ENCODE measurements at regions not wholly inside any gene's neighbourhood (a gene's known extent, or its start where the extent isn't known, plus 50 kb on each side); places are given as distances from the start of the nearest gene placed in this dataset.

- H3K4me3 ChIP-seq, result no peak overlapping the region
- H3K27ac ChIP-seq, result no peak overlapping the region
- DNase-seq (ENCODE audit: low spot score), result no peak
- TF ChIP-seq, protein P1, sequence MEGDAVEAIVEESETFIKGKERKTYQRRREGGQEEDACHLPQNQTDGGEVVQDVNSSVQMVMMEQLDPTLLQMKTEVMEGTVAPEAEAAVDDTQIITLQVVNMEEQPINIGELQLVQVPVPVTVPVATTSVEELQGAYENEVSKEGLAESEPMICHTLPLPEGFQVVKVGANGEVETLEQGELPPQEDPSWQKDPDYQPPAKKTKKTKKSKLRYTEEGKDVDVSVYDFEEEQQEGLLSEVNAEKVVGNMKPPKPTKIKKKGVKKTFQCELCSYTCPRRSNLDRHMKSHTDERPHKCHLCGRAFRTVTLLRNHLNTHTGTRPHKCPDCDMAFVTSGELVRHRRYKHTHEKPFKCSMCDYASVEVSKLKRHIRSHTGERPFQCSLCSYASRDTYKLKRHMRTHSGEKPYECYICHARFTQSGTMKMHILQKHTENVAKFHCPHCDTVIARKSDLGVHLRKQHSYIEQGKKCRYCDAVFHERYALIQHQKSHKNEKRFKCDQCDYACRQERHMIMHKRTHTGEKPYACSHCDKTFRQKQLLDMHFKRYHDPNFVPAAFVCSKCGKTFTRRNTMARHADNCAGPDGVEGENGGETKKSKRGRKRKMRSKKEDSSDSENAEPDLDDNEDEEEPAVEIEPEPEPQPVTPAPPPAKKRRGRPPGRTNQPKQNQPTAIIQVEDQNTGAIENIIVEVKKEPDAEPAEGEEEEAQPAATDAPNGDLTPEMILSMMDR (IDR thresholded peaks at IDR 0.05), result no peak
Measured at GRCh38 chr2:220981926-220982325, 590.2 kb downstream of the EPHA4 start.

DNA sequence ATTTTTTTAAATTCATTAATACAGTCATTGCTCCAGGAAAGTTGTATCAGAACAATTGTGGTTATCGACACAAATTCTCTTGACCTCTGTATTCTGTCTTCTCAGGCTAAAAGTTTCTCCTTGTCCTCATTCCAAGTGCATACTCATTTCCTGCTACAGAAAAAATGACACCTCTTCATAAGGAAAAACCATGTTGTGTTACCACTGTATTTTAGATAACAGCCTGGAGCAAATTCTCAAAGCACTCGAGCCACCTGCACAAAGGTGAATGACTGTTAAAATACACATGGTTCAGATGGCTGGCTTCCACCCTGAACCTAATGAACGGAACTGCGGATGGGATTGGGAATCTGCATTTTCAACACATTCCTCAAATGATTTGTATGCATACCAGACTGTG is 586.5 kb downstream of the EPHA4 start:
- DNase-seq (ENCODE audit: low spot score), result no peak
- Histone ChIP-seq H3K27ac (no peak overlapping the region), H3K4me3 (no peak overlapping the region)
- TF ChIP-seq, protein P1 (IDR thresholded peaks at IDR 0.05), result no peak

GRCh38 chr2:220987839-220988238 is 584.3 kb downstream of the EPHA4 start:
- no peak for DNase-seq (ENCODE audit: low spot score)
- Histone ChIP-seq H3K27ac (no peak overlapping the region), H3K4me3 (no peak overlapping the region)
- TF ChIP-seq, protein P1 (IDR thresholded peaks at IDR 0.05), result no peak

DNA sequence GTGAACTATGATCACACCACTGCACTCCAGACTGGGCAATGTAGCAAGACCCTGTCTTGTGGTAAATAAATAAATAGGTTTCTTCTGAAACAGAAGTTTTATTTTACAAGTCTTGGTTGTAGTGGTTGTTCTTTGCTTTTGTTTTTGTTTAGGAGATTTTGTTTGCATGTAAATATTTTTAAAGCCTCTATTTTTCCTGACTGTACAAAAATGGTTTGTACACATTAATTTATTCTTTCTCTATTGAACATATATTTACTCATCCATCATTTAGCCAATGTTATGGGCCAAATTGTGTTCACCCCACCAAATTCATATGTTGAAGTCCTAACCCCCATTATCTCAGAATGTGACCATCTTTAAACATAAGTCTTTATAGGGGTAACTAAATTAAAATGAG is 580.1 kb downstream of the EPHA4 start:
- TF ChIP-seq, protein P1 (IDR thresholded peaks at IDR 0.05), result no peak
- DNase-seq (ENCODE audit: low spot score), result no peak
- Histone ChIP-seq H3K4me3 (no peak overlapping the region), H3K27ac (no peak overlapping the region)

DNA sequence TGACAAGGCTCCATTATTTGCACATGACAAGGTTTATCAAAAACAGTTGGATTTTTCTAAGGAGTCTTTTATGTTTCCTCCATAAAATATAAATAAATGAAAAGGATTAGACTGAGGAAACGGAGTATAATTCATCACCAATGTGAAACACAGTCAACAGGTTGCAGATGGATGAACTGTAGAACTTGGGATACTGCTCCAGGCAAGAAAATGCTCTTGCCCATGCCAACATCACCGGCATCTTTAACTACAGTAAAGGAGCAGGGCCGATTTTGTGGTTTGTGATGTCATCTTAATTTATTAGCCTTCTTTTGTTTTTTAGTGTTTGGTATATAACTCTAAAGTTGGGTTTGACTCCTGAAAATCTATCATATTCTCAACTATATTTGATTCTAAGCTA is 577.3 kb downstream of the EPHA4 start:
- no peak for DNase-seq (ENCODE audit: low spot score)
- Histone ChIP-seq H3K27ac (no peak overlapping the region), H3K4me3 (no peak overlapping the region)
- TF ChIP-seq, protein P1 (IDR thresholded peaks at IDR 0.05), result no peak

DNA sequence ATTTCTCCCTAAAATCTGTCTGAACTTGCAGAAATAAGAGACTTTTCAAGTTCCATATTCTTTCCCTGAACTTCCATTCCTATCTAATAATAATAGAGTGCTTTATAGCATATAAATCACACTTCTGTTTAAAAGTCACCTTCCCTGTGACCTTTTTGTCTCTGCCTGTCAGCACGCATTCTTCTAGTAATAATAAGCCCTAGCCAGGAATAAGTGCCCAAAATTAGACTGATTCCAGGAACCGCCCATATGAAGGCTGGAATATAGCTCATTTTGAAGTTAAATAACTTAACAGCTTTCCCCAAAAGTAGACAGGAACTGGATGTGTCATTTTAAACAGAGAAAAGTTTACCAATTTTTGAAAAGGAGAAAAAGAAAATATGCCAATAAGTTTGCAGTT is 576.5 kb downstream of the EPHA4 start:
- TF ChIP-seq, protein P1 (IDR thresholded peaks at IDR 0.05), result no peak
- Histone ChIP-seq H3K4me3 (no peak overlapping the region), H3K27ac (no peak overlapping the region)
- no peak for DNase-seq (ENCODE audit: low spot score)

GRCh38 chr2:220998156-220998555 is 573.9 kb downstream of the EPHA4 start:
- no peak for DNase-seq (ENCODE audit: low spot score)
- no peak overlapping the region for H3K4me3 ChIP-seq
- H3K27ac ChIP-seq, result no peak overlapping the region
- TF ChIP-seq, protein P1 (IDR thresholded peaks at IDR 0.05), result no peak
